Brain microvascular endothelial cell (primary cell): ENCODE measurements at regions not wholly inside any gene's neighbourhood (a gene's known extent, or its start where the extent isn't known, plus 50 kb on each side); places are given as distances from the start of the nearest gene placed in this dataset.
"Not testable (repeated sequence)": the region's sequence is repeated elsewhere in the genome, so short reads cannot be mapped to it uniquely, and the experiment has no call there.

Source experiments
- DNase-seq: peaks from one replicate; pipeline ENCODE4 v3.0.0-alpha.2; 2020
- H3K27ac ChIP-seq: fragments of 250-450 bp; sonication (Bioruptor Pico); 2 replicates; pipeline ENCODE4 v1.5.1; 2020; ENCODE audit warnings: mild to moderate bottlenecking, moderate library complexity
- H3K27me3 ChIP-seq: fragments of 250-450 bp; sonication (Bioruptor Pico); replicated peaks from 2 replicates; pipeline ENCODE4 v1.5.1; 2020; ENCODE audit warnings: mild to moderate bottlenecking
- H3K36me3 ChIP-seq: fragments of 250-450 bp; sonication (Bioruptor Pico); replicated peaks from 2 replicates; pipeline ENCODE4 v1.5.1; 2020; ENCODE audit warnings: mild to moderate bottlenecking
- H3K4me3 ChIP-seq: 2 replicates; pipeline ENCODE4 v1.5.1; 2011; ENCODE audit warnings: low read depth, mild to moderate bottlenecking, control low read depth, low read length, moderate library complexity
- in situ Hi-C: cut with HindIII; loops from 2 replicates; pipeline ENCODE4 v1.10.0; 2017; ENCODE audit warnings: low sequenced_read_pairs, low pct_ligation_motif_present
- TF ChIP-seq, protein P1 (sequence below): IDR thresholded peaks from 2 replicates; pipeline ENCODE4 v1.5.1; 2011; ENCODE audit warnings: low read depth, mild to moderate bottlenecking, moderate library complexity, low read length, control low read depth, inconsistent platforms; ENCODE audit errors: missing control alignments

DNA sequence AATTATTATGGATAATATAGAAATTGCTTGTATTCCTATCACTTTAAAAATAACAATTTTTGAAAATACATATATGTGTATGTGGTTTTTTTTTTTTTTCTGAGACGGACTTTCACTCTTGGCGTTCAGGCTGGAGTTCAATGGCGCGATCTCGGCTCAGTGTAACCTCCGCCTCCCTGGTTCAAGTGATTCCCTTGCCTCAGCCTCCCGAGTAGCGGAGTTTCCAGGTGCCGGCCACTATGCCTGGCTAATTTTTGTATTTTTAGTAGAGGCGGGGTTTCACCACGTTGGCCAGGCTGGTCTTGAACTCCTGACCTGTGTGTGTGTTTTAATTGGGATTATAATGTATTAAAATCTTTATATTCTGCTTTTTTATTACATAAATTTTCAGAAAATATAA, 97.9 kb upstream of the NUDT6 start:
- H3K36me3 ChIP-seq = no peaks in the 10 kb centered on the region

DNA sequence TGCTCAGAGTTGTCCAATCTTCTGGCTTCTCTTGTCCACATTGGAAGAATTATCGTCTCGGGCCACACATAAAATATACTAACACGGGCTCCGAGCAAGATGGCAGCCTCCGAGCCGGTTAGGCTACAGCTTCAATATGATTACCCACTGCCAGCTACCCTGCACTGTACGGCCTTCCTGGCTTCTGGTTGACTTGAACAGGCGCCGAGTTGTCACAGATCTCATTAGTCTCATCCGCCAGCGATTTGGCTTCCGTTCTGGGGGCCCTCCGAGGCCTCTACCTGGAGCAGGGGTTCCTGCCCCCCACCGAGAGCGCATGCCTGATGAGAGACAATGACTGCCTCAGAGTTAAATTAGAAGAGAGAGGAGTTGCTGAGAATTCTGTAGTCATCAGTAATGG, 101.2 kb upstream of the NUDT6 start:
- in situ Hi-C loops = no loop called here
- Histone ChIP-seq H3K27ac (no peak overlapping the region), H3K36me3 (no peaks in the 10 kb centered on the region), H3K4me3 (no peak overlapping the region), H3K27me3 (no peaks in the 10 kb centered on the region)
- no peak for DNase-seq
- TF ChIP-seq, protein P1, sequence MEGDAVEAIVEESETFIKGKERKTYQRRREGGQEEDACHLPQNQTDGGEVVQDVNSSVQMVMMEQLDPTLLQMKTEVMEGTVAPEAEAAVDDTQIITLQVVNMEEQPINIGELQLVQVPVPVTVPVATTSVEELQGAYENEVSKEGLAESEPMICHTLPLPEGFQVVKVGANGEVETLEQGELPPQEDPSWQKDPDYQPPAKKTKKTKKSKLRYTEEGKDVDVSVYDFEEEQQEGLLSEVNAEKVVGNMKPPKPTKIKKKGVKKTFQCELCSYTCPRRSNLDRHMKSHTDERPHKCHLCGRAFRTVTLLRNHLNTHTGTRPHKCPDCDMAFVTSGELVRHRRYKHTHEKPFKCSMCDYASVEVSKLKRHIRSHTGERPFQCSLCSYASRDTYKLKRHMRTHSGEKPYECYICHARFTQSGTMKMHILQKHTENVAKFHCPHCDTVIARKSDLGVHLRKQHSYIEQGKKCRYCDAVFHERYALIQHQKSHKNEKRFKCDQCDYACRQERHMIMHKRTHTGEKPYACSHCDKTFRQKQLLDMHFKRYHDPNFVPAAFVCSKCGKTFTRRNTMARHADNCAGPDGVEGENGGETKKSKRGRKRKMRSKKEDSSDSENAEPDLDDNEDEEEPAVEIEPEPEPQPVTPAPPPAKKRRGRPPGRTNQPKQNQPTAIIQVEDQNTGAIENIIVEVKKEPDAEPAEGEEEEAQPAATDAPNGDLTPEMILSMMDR = no peak

More for the DNA sequence above, 97.9 kb upstream of the NUDT6 start:
- no peak overlapping the region for H3K4me3 ChIP-seq
- in situ Hi-C loops = no loop called here
- no peak overlapping the region for H3K27ac ChIP-seq
- no peak for DNase-seq
- TF ChIP-seq, protein P1 = no peak
- no peaks in the 10 kb centered on the region for H3K27me3 ChIP-seq

DNA sequence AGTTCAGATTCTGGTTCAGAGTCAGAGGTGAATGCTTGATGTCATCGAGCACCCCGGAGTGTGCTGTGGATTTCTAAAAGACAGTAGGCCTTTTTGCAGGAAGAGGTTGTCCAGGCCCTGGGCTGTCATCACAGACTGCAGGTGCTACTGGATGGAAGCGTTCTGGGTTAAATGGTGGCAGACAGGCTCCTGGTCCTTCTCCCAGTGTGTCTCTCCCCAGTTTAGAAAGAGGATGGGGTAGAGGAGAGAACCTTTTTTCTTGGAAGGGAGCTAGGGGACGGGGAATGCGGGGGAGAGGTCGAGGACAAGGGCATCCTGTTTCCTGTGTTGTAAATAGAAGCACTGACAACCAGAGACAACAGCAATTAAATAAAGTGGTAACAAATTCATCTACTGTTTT, 102.3 kb upstream of the NUDT6 start:
- DNase-seq = no peak
- H3K27me3 ChIP-seq = no peaks in the 10 kb centered on the region
- no peak overlapping the region for H3K4me3 ChIP-seq
- in situ Hi-C loops = no loop called here
- TF ChIP-seq, protein P1 = no peak
- no peak overlapping the region for H3K27ac ChIP-seq
- H3K36me3 ChIP-seq = no peaks in the 10 kb centered on the region

DNA sequence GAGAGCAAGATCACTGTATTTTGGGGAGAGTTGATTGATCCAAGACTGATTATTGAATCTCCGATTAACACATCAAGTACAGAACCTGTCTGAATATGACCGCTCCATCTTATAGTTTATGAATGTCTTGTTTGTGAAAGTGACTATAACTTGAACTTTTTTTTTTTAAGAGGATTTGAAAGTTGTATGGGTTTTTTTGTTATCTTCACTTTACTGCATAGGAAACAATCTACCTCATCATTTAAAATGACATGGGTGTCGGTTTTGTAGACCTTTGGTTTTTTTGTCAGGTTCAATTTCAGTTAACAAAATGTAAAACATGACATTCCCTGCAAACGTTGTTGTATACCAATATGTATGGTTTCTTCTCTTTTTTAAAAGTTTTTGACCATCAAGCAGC, 103.0 kb upstream of the NUDT6 start:
- no peak for DNase-seq
- no peaks in the 10 kb centered on the region for H3K36me3 ChIP-seq
- H3K27ac ChIP-seq = no peak overlapping the region
- no peaks in the 10 kb centered on the region for H3K27me3 ChIP-seq
- in situ Hi-C loops = no loop called here
- no peak overlapping the region for H3K4me3 ChIP-seq
- TF ChIP-seq, protein P1 = no peak

DNA sequence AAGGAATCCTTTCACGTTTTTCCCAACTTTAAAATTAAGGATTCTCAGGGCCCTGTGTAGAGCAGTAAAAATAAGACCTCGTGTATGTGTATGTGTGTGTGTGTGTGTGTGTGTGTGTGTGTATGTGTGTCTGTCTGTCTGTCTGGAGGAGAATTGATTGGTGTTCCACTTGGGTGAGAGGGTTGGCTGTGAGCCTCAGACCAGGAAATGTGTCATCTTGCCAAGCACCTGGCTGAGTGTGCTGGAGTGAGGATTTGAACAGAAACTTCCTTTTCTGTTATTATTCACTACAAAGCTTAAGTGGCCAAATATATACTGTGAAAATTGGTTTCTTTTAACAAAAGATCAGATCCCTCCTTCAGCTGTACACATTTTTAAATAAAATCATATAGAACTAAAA, 103.6 kb upstream of the NUDT6 start:
- H3K4me3 ChIP-seq, H3K27ac ChIP-seq, in situ Hi-C loops, H3K27me3 ChIP-seq, H3K36me3 ChIP-seq: not testable (repeated sequence)
- peak; percentile 38 for DNase-seq

DNA sequence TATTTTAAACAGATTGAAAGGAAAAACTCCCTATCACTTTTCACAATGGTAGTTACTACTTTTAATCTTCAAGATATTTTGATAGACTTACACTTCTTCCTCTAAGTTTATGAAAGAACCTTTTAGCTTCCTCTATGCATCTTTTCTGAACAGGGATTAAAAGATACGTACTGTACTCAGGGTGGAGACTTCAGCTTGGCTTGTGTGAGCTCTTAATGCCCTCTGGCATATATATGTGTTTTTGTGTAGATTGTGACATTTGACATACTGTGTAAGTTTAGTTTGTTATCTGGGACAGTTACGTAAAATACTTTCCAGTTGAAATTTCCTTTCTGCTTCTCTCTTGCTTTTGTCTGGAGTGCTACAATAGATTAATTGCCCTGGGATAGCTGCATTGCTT, 109.3 kb upstream of the NUDT6 start:
- Histone ChIP-seq H3K36me3 (no peaks in the 10 kb centered on the region), H3K27ac (no peak overlapping the region), H3K4me3 (no peak overlapping the region), H3K27me3 (no peaks in the 10 kb centered on the region)
- in situ Hi-C loops = no loop called here
- DNase-seq = no peak
- TF ChIP-seq, protein P1 = no peak
